GM12878 (cell line): ENCODE measurements at regions not wholly inside any gene's neighbourhood (a gene's known extent, or its start where the extent isn't known, plus 50 kb on each side); places are given as distances from the start of the nearest gene placed in this dataset.
"Not testable (repeated sequence)": the region's sequence is repeated elsewhere in the genome, so short reads cannot be mapped to it uniquely, and the experiment has no call there.

ENCODE experiments used
- ATAC-seq: fragments of 200-7000 bp; cut with Tn5 transposase; 3 replicates; pipeline ENCODE4 v1.9.1; 2020; ENCODE audit warnings: mild to moderate bottlenecking, moderate library complexity
- BruUV-seq: library from RNA; stranded (reverse); fragments of 400-500 nt; replicated peaks from 2 replicates; lab custom pipeline; 2021; lab: Mats Ljungman, UMichigan
- CTCF ChIA-PET: fragments of 300-600 bp; sonication (Branson Sonifier 250); formaldehyde crosslinking; extraction: SDS; loops from one replicate; lab custom pipeline; 2021; ENCODE audit warnings: inconsistent platforms; lab: Yijun Ruan, JAX
- POLR2A ChIA-PET: fragments of 350-600 bp; formaldehyde crosslinking; extraction: SDS; loops from one replicate; lab custom pipeline; 2021; ENCODE audit warnings: inconsistent platforms; lab: Charles Lee
- RAD21 ChIA-PET: fragments of 300-600 bp; sonication (Branson Sonifier 250); formaldehyde crosslinking; loops from one replicate; lab custom pipeline; 2023; ENCODE audit warnings: antibody characterized with exemption; ENCODE audit not compliant: unreplicated experiment; lab: Charles Lee
- SMC1A ChIA-PET: fragments of 300-600 bp; sonication (Branson Sonifier 250); formaldehyde crosslinking; loops from one replicate; lab custom pipeline; 2023; ENCODE audit not compliant: unreplicated experiment, uncharacterized antibody; lab: Charles Lee
- DNase-seq: peaks from one replicate; pipeline ENCODE4 v3.0.0-alpha.2; 2011; ENCODE audit warnings: low read depth, low spot score
- FAIRE-seq: peaks from 3 replicates; lab custom pipeline; 2011; peaks lifted over from hg19 to GRCh38; lab: Jason Lieb, UNC
- H2AFZ ChIP-seq: 2 replicates; pipeline ENCODE4 v1.6.0; 2011; ENCODE audit warnings: low read depth, low read length, control low read depth; ENCODE audit not compliant: control insufficient read depth
- H3K27ac ChIP-seq: 2 replicates; pipeline ENCODE4 v1.5.1; 2011; ENCODE audit warnings: control low read depth; ENCODE audit not compliant: control insufficient read depth, insufficient read depth
- H3K27me3 ChIP-seq, 2 experiments: replicated peaks in 1 of 2; 2 replicates each; pipeline versions ENCODE4 v1.6.0 to v1.6.1; 2011; ENCODE audit warnings: low read length in 1 of 2; ENCODE audit not compliant: control insufficient read depth in 2 of 2, insufficient read depth in 2 of 2
- H3K36me3 ChIP-seq, 2 experiments: 2 replicates each; pipeline ENCODE4 v1.5.1; 2011; ENCODE audit warnings: low read length in 1 of 2; ENCODE audit not compliant: control insufficient read depth in 2 of 2, insufficient read depth in 2 of 2
- H3K4me1 ChIP-seq: 2 replicates; pipeline ENCODE4 v1.6.1; 2011; ENCODE audit warnings: mild to moderate bottlenecking, low read length, moderate library complexity, mixed read lengths; ENCODE audit not compliant: control insufficient read depth, insufficient read depth
- H3K4me2 ChIP-seq: 2 replicates; pipeline ENCODE4 v1.6.0; 2011; ENCODE audit warnings: control low read depth; ENCODE audit not compliant: control insufficient read depth, insufficient read depth
- H3K4me3 ChIP-seq: fragments of 200-600 bp; sonication (generic); 2 replicates; pipeline ENCODE4 v1.5.1; 2016
- H3K79me2 ChIP-seq: 2 replicates; pipeline ENCODE4 v1.6.0; 2011; ENCODE audit warnings: low read length; ENCODE audit not compliant: control insufficient read depth, insufficient read depth
- H3K9ac ChIP-seq: 2 replicates; pipeline ENCODE4 v1.8.0; 2011; ENCODE audit warnings: low read length, control low read depth, mixed read lengths; ENCODE audit not compliant: control insufficient read depth, insufficient read depth
- H3K9me3 ChIP-seq: replicated peaks from 3 replicates; pipeline ENCODE4 v1.5.1; 2011; ENCODE audit warnings: mild to moderate bottlenecking, low read length; ENCODE audit not compliant: control insufficient read depth, insufficient read depth
- H4K20me1 ChIP-seq: 2 replicates; pipeline ENCODE4 v1.6.0; 2011; ENCODE audit not compliant: control insufficient read depth, insufficient read depth
- MTA2 ChIP-seq: fragments of 450-650 bp; IDR thresholded peaks from 2 replicates; pipeline ENCODE4 v1.6.1; 2016; ENCODE audit warnings: low read depth, mild to moderate bottlenecking, moderate library complexity
- RAD21 ChIP-seq: IDR thresholded peaks from 2 replicates; pipeline ENCODE4 v1.6.1; 2011; ENCODE audit warnings: mild to moderate bottlenecking, low read depth, low read length, moderate library complexity; ENCODE audit not compliant: insufficient read depth
- SMC3 ChIP-seq: IDR thresholded peaks from 2 replicates; pipeline ENCODE4 v1.6.1; 2011; ENCODE audit warnings: low read length, improper control_type of control experiment, borderline replicate concordance
- in situ Hi-C: fragments of 300-500 bp; cut with MboI; formaldehyde crosslinking; loops from 9 replicates; pipeline ENCODE4 v1.14.3; 2018; ENCODE audit warnings: mixed read lengths
- intact Hi-C: fragments of 100-400 bp; cut with micrococcal nuclease; formaldehyde crosslinking; loops from one replicate; pipeline ENCODE4 v1.14.2; 2022; ENCODE audit not compliant: unreplicated experiment
- TF ChIP-seq, protein P1 (sequence below): fragments of 450-650 bp; IDR thresholded peaks from 2 replicates; pipeline ENCODE4 v1.6.1; 2017; ENCODE audit warnings: mild to moderate bottlenecking, moderate library complexity
- TF ChIP-seq, protein P2 (sequence below), 3 experiments: IDR thresholded peaks in 2 of 3; conservative IDR thresholded peaks in 1 of 3; 2 replicates each; pipeline ENCODE4 v1.5.1; 2011; ENCODE audit warnings: low read depth in 3 of 3, low read length in 3 of 3, mild to moderate bottlenecking in 3 of 3, control low read depth in 2 of 3, moderate library complexity in 2 of 3, inconsistent platforms in 1 of 3, mixed read lengths in 1 of 3; ENCODE audit not compliant: control insufficient read depth in 2 of 3, insufficient read depth in 1 of 3; ENCODE audit errors: extremely low read depth in 1 of 3

GRCh38 chr3:35921718-35922117 is 282.4 kb downstream of the ARPP21 start (continued):
- TF ChIP-seq, protein P1, sequence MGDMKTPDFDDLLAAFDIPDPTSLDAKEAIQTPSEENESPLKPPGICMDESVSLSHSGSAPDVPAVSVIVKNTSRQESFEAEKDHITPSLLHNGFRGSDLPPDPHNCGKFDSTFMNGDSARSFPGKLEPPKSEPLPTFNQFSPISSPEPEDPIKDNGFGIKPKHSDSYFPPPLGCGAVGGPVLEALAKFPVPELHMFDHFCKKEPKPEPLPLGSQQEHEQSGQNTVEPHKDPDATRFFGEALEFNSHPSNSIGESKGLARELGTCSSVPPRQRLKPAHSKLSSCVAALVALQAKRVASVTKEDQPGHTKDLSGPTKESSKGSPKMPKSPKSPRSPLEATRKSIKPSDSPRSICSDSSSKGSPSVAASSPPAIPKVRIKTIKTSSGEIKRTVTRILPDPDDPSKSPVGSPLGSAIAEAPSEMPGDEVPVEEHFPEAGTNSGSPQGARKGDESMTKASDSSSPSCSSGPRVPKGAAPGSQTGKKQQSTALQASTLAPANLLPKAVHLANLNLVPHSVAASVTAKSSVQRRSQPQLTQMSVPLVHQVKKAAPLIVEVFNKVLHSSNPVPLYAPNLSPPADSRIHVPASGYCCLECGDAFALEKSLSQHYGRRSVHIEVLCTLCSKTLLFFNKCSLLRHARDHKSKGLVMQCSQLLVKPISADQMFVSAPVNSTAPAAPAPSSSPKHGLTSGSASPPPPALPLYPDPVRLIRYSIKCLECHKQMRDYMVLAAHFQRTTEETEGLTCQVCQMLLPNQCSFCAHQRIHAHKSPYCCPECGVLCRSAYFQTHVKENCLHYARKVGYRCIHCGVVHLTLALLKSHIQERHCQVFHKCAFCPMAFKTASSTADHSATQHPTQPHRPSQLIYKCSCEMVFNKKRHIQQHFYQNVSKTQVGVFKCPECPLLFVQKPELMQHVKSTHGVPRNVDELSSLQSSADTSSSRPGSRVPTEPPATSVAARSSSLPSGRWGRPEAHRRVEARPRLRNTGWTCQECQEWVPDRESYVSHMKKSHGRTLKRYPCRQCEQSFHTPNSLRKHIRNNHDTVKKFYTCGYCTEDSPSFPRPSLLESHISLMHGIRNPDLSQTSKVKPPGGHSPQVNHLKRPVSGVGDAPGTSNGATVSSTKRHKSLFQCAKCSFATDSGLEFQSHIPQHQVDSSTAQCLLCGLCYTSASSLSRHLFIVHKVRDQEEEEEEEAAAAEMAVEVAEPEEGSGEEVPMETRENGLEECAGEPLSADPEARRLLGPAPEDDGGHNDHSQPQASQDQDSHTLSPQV, result no peak
- no peak for TF ChIP-seq MTA2

DNA sequence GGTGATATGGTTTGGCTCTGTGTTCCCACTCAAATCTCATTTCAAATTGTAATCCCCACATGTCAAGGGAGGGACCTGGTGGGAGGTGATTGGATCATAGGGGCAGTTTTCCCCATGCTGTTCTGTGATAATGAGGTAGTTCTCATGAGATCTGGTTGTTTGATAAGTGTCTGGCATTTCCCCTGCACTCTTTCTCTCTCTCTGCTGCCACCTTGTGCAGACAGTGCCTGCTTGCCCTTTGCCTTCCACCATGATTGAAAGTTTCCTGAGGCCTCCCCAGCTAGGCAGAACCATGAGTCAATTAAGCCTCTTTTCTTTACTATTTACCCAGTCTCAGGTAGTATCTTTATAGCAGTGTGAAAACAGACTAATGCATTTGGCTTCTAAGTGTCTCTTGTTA is 284.7 kb downstream of the ARPP21 start:
- FAIRE-seq, H3K9me3 ChIP-seq, H2AFZ ChIP-seq, H3K36me3 ChIP-seq, H3K9ac ChIP-seq, DNase-seq, H3K27me3 ChIP-seq, H4K20me1 ChIP-seq, H3K4me2 ChIP-seq, H3K4me3 ChIP-seq: not testable (repeated sequence)
- ChIA-PET RAD21 (interaction anchor here (1.8 kb wide), 1 partner anchor 15 kb away, joined by 8 read pairs; no protein-coding TSS in a partner anchor), CTCF (interaction anchor here (0.6 to 2.7 kb wide), 9 partner anchors 14 to 1361 kb away, joined by 3 to 16 read pairs (median 3); no protein-coding TSS in a partner anchor)
- TF ChIP-seq SMC3 (peak; percentile 17; the same call in 1 of the 2 replicates), RAD21 (0 out of 2 replicates have a peak, but pooled peaks have one; percentile 8)
- TF ChIP-seq, protein P2, sequence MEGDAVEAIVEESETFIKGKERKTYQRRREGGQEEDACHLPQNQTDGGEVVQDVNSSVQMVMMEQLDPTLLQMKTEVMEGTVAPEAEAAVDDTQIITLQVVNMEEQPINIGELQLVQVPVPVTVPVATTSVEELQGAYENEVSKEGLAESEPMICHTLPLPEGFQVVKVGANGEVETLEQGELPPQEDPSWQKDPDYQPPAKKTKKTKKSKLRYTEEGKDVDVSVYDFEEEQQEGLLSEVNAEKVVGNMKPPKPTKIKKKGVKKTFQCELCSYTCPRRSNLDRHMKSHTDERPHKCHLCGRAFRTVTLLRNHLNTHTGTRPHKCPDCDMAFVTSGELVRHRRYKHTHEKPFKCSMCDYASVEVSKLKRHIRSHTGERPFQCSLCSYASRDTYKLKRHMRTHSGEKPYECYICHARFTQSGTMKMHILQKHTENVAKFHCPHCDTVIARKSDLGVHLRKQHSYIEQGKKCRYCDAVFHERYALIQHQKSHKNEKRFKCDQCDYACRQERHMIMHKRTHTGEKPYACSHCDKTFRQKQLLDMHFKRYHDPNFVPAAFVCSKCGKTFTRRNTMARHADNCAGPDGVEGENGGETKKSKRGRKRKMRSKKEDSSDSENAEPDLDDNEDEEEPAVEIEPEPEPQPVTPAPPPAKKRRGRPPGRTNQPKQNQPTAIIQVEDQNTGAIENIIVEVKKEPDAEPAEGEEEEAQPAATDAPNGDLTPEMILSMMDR (IDR thresholded peaks at IDR 0.05 in 2 of 3, conservative IDR thresholded peaks at IDR 0.05 in 1 of 3; ENCODE audit: control insufficient read depth in 2 of 3, extremely low read depth in 1 of 3, insufficient read depth in 1 of 3, low read depth in 3 of 3, low read length in 3 of 3), result peak in 1 of 3 experiments; percentile 29; a peak in 2 of 6 replicates
- TF ChIP-seq, all 136 proteins: peak for 3; not testable (repeated sequence) for 133
- BruUV-seq, in situ Hi-C loops, POLR2A ChIA-PET, H3K4me1 ChIP-seq, H3K79me2 ChIP-seq, intact Hi-C loops, H3K27ac ChIP-seq: not testable (repeated sequence)
- SMC1A ChIA-PET, result interaction anchor here (0.8 to 1.3 kb wide), 4 partner anchors 9 to 1663 kb away, joined by 3 to 4 read pairs (median 3); no protein-coding TSS in a partner anchor
- ATAC-seq, result peak; percentile 81
